Spleen (tissue), 7 donors: ENCODE measurements at regions not wholly inside any gene's neighbourhood (a gene's known extent, or its start where the extent isn't known, plus 50 kb on each side); places are given as distances from the start of the nearest gene placed in this dataset.

Experiments used
- POLR2A ChIP-seq, 3 donors: fragments of 450-650 bp; IDR thresholded peaks; one replicate each; pipeline ENCODE4 v1.5.1; 2017; ENCODE audit warnings: antibody characterized with exemption in 3 of 3, mild to moderate bottlenecking in 1 of 3
- TF ChIP-seq, protein P1 (sequence below), 11 experiments: fragments of 200-600 bp in 7 of 11; fragments of 450-650 bp in 4 of 11; sonication (generic) in 4 of 11; IDR thresholded peaks in 8 of 11; conservative IDR thresholded peaks in 3 of 11; 1 replicate in 7 of 11; 2 replicates in 4 of 11; pipeline versions ENCODE4 v1.4.0 to v1.8.0; 2016 to 2021; ENCODE audit warnings: antibody characterized with exemption in 11 of 11, inconsistent platforms in 4 of 11, mild to moderate bottlenecking in 1 of 11
- donor health status: DM: no; HTN: no; CAD: no; lungs with moderate emphysema.
- donor health status: DM: no; HTN: no; CAD: no.
- donor health status: DM: no; HTN: no; CAD: no.

GRCh38 chr4:55255179-55255578 is 90.9 kb upstream of the SRD5A3 start:
- TF ChIP-seq, protein P1, sequence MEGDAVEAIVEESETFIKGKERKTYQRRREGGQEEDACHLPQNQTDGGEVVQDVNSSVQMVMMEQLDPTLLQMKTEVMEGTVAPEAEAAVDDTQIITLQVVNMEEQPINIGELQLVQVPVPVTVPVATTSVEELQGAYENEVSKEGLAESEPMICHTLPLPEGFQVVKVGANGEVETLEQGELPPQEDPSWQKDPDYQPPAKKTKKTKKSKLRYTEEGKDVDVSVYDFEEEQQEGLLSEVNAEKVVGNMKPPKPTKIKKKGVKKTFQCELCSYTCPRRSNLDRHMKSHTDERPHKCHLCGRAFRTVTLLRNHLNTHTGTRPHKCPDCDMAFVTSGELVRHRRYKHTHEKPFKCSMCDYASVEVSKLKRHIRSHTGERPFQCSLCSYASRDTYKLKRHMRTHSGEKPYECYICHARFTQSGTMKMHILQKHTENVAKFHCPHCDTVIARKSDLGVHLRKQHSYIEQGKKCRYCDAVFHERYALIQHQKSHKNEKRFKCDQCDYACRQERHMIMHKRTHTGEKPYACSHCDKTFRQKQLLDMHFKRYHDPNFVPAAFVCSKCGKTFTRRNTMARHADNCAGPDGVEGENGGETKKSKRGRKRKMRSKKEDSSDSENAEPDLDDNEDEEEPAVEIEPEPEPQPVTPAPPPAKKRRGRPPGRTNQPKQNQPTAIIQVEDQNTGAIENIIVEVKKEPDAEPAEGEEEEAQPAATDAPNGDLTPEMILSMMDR (IDR thresholded peaks at IDR 0.05 in 8 of 11, conservative IDR thresholded peaks at IDR 0.05 in 3 of 11) = no peak
- no peak for TF ChIP-seq POLR2A (IDR thresholded peaks at IDR 0.05)
